NT2/D1 (cell line): ENCODE measurements at regions not wholly inside any gene's neighbourhood (a gene's known extent, or its start where the extent isn't known, plus 50 kb on each side); places are given as distances from the start of the nearest gene placed in this dataset.

Source experiments
- DNase-seq: peaks from one replicate; pipeline ENCODE4 v3.0.0-alpha.2; 2011; ENCODE audit warnings: low read depth, low spot score
- H3K27me3 ChIP-seq: 2 replicates; pipeline ENCODE4 v1.6.0; 2011; ENCODE audit warnings: mild to moderate bottlenecking; ENCODE audit not compliant: insufficient read length, insufficient read depth
- H3K36me3 ChIP-seq: 2 replicates; pipeline ENCODE4 v1.6.1; 2011; ENCODE audit warnings: mild to moderate bottlenecking, low read length, mixed read lengths; ENCODE audit not compliant: insufficient read depth, insufficient read length
- H3K4me1 ChIP-seq: 2 replicates; pipeline ENCODE4 v1.5.1; 2011; ENCODE audit not compliant: insufficient read depth, insufficient read length
- H3K4me3 ChIP-seq: 2 replicates; pipeline ENCODE4 v1.5.1; 2011; ENCODE audit warnings: low read depth; ENCODE audit not compliant: insufficient read length
- H3K9ac ChIP-seq: 2 replicates; pipeline ENCODE4 v1.6.0; 2011; ENCODE audit warnings: low read depth; ENCODE audit not compliant: insufficient read length
- H3K9me3 ChIP-seq: 2 replicates; pipeline ENCODE4 v1.5.1; 2011; ENCODE audit warnings: mild to moderate bottlenecking, low read length; ENCODE audit not compliant: insufficient read depth
- SUZ12 ChIP-seq: IDR thresholded peaks from 2 replicates; pipeline ENCODE4 v1.6.1; 2011; ENCODE audit not compliant: insufficient read length, insufficient read depth; ENCODE audit errors: extremely low read depth
- YY1 ChIP-seq: IDR thresholded peaks from 2 replicates; pipeline ENCODE4 v1.6.1; 2011; ENCODE audit not compliant: insufficient read length, insufficient read depth
- ZNF274 ChIP-seq: IDR thresholded peaks from 2 replicates; pipeline ENCODE4 v1.6.1; 2011; ENCODE audit warnings: mild to moderate bottlenecking, low read depth, low read length

DNA sequence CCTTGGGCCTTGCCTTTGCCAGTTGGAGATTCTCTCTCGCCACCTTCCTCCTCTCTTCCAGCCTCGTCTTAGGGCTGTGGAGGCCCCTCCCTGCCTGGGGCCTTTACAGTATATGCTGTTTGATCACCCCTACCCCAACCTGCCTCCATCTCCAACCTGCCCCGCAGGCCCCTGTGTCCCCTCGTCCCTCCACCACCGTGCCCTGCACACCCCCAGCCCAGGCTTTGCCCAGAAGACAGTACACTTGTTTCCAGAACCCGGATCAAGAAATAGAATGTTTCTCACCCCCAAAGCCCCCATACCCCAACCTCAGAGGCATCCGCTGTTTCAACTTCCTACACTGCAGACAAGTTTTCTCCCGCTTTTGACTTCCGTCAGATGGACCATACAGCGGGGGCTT lies 202.3 kb upstream of the C14orf180 start:
- no peak overlapping the region for H3K9ac ChIP-seq
- H3K9me3 ChIP-seq = no peaks in the 10 kb centered on the region; the same call in 1 of the 2 replicates
- no peaks in the 10 kb centered on the region for H3K27me3 ChIP-seq
- no peaks in the 10 kb centered on the region for H3K36me3 ChIP-seq
- DNase-seq = no peak
- H3K4me3 ChIP-seq = no peak overlapping the region
- peaks cover 4% of the 10 kb centered on the region for H3K4me1 ChIP-seq
- TF ChIP-seq ZNF274 (no peak), SUZ12 (no peak), YY1 (no peak)

DNA sequence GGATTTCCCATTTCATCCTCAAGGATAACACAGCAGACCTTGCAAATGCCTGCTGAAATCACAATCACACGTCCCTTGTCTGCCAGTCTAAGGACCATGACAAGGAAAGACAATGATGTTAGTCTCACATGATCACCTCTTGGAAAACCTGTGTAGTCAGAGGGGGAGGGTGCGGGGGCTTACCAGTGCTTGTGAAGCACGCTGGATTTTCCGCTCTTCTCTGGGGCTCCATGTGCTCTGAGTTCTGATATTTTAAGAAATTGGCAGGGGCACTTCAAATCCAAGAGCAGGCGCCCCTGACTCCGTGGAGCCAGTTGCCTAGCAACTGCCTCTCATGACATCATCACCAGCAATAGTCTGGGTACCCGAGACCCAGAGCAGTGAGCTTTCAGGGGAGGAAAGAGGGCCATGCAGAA lies 200.9 kb upstream of the C14orf180 start:
- no peak overlapping the region for H3K4me3 ChIP-seq
- TF ChIP-seq SUZ12 (no peak), YY1 (no peak), ZNF274 (no peak)
- H3K9me3 ChIP-seq = no peaks in the 10 kb centered on the region; the same call in 1 of the 2 replicates
- H3K27me3 ChIP-seq = no peaks in the 10 kb centered on the region
- H3K4me1 ChIP-seq = peaks cover 6% of the 10 kb centered on the region
- H3K36me3 ChIP-seq = no peaks in the 10 kb centered on the region
- no peak for DNase-seq
- no peak overlapping the region for H3K9ac ChIP-seq

DNA sequence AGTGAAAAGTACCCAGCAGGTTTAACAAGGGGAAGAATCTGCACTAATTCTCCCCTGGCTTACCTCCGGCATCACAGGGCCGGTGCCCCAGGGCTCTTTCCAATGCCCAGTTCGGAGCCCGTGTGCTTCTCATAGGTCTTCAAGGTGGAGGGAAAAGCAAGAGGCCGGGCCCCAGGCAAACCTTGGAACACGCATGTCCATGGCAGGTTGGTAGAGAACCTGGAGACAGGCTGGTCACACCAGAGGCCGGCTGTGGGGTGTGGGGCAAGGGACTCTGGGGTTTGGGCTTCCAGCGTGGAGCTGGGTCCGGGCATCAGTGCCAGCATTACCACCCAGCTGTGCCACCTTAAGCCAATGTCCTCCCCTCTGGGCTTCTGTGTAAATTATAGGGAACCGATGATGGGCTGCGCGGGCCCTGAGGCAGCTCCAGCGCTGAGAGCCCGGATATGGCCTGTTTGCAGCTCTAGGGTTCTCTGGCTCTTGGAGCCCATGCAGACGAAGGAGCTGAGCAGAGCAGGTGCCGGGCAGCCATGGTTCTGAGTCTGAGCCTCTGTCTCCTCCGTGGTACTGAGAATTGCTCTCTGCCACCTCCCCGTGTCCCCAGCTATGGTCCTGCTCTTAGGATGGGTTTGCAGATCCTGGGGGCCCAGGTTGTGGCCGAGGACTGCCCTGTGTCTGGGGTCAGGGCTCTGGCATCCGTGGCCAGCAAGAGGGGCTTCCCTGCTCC lies 197.0 kb upstream of the C14orf180 start:
- no peaks in the 10 kb centered on the region for H3K27me3 ChIP-seq
- DNase-seq = no peak
- TF ChIP-seq YY1 (no peak), SUZ12 (no peak), ZNF274 (no peak)

DNA sequence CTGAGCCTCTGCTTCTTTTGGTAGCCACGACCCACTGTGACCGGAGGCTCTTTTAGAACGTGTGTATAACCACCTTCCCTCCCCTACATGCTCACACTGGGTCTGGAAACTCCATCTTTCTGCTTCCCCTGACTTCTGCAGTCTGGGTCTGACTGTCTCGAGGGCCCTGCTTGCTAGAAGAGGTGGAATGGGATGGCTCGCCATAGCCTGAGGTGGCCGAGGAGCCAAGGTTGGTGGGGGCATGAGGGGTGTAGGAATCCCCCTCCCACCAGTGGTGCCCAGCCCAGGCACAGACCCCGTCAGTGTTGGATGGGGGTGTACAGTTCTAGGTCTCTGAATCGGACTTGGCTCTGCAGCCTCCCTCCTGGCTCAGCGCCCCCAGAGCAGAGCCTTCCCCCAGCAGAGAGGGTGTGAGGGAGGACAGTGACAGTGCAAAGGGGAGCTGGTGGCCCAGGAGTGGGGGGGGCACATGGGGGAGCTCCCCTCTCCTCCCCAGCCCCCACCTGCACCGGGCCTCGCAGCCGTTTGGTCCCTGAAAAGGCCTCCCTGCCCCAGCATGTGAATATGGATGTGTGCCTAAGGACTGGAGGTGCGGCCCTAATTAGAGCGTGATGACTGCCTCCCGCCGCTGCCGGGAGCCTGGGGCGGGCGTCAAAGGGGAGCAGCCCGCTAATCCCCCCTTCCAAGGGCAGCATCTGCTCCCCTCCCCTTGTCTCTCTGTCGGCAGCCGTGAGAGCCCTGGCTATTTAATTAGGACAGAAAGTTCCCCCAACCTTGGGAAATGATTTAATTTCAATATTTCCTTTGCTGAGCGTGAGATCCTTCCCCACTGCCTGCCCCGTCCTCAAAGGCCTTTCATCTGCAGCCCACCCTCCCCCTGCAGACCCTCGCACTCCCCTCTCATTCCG lies 196.2 kb upstream of the C14orf180 start:
- TF ChIP-seq YY1 (no peak), ZNF274 (no peak), SUZ12 (no peak)

More for the DNA sequence above, 197.0 kb upstream of the C14orf180 start:
- no peak overlapping the region for H3K9ac ChIP-seq
- H3K4me1 ChIP-seq = peaks cover 6% of the 10 kb centered on the region
- H3K9me3 ChIP-seq = no peaks in the 10 kb centered on the region; the same call in 1 of the 2 replicates
- no peak overlapping the region for H3K4me3 ChIP-seq
- H3K36me3 ChIP-seq = no peaks in the 10 kb centered on the region

DNA sequence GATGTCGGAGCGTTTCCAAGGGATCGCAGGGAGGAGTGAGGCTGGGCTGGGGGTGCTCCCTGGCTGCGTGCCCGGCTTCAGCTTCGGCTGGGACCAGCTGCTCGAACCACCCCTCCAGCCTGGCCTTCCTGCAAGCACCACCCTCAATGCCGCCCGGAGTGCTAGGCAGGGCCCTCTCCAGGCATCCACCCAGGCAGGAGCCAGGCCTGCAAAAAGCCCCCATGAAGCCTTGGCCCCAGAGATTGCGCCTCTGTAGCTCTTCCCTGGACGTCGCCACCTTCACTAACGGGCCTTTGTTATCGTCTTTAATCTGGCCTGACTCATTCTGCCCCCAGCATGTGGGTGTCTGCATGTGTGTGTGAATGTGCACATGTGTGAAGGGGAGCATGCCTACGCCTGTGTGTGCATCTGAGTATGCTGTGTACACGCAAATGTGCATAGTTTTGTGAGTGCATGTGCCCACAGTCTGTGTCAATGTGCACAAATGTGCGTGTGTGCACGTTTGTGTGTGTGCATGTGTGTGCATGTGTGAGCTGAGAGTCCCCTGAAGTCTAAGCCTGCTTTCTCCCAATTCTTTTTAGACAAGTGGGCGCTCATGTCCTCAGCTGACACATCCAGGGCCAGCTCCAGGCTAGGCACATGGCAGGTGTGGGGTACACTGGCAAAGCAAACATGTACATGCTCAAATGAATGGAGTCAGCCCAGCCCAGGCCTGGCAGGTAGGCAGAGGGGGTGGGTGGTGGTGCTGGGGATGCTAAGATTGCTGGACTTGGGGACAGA lies 195.4 kb upstream of the C14orf180 start:
- Histone ChIP-seq H3K9me3 (no peaks in the 10 kb centered on the region; the same call in 1 of the 2 replicates), H3K4me1 (peaks cover 6% of the 10 kb centered on the region), H3K36me3 (no peaks in the 10 kb centered on the region), H3K9ac (no peak overlapping the region), H3K27me3 (no peaks in the 10 kb centered on the region), H3K4me3 (no peak overlapping the region)
- no peak for DNase-seq
- TF ChIP-seq SUZ12 (no peak), ZNF274 (no peak), YY1 (no peak)

More for the DNA sequence above, 196.2 kb upstream of the C14orf180 start:
- H3K27me3 ChIP-seq = no peaks in the 10 kb centered on the region
- H3K4me1 ChIP-seq = peaks cover 6% of the 10 kb centered on the region
- no peaks in the 10 kb centered on the region; the same call in 1 of the 2 replicates for H3K9me3 ChIP-seq
- no peak overlapping the region for H3K4me3 ChIP-seq
- no peaks in the 10 kb centered on the region for H3K36me3 ChIP-seq
- H3K9ac ChIP-seq = no peak overlapping the region
- no peak for DNase-seq

DNA sequence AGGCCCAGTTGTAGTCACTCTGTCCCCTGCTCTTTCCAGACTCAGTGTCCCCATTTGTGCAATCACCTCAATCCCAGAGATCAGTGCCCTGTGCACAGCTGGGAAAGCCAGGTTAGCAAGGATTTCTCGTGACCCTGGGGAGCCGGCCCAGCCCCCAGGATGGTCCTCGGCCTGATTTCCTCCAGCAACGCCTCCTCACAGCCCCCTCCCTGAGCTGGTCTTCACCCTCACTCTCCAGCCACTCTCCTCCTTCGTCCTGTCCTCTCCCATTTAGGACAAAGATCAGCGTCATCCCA lies 194.8 kb upstream of the C14orf180 start:
- Histone ChIP-seq H3K4me3 (no peak overlapping the region), H3K4me1 (peaks cover 6% of the 10 kb centered on the region), H3K27me3 (no peaks in the 10 kb centered on the region), H3K9me3 (no peaks in the 10 kb centered on the region; the same call in 1 of the 2 replicates), H3K36me3 (no peaks in the 10 kb centered on the region), H3K9ac (no peak overlapping the region)
- TF ChIP-seq SUZ12 (no peak), ZNF274 (no peak), YY1 (no peak)
- DNase-seq = no peak
